Mammary epithelial cell (primary cell): ENCODE measurements at regions not wholly inside any gene's neighbourhood (a gene's known extent, or its start where the extent isn't known, plus 50 kb on each side); places are given as distances from the start of the nearest gene placed in this dataset.

Experiments used
- EZH2 ChIP-seq: IDR thresholded peaks from 2 replicates; pipeline ENCODE4 v1.6.1; 2012; ENCODE audit warnings: low read length, inconsistent platforms, borderline replicate concordance
- TF ChIP-seq, protein P1 (sequence below), 2 donors: IDR thresholded peaks in 1 of 2; conservative IDR thresholded peaks in 1 of 2; 2 replicates each; pipeline ENCODE4 v1.5.1; 2011 to 2012; ENCODE audit warnings: inconsistent platforms in 2 of 2, low read length in 2 of 2, mild to moderate bottlenecking in 2 of 2, control low read depth in 1 of 2, low read depth in 1 of 2; ENCODE audit not compliant: insufficient read depth in 1 of 2; ENCODE audit errors: extremely low read depth in 1 of 2

DNA sequence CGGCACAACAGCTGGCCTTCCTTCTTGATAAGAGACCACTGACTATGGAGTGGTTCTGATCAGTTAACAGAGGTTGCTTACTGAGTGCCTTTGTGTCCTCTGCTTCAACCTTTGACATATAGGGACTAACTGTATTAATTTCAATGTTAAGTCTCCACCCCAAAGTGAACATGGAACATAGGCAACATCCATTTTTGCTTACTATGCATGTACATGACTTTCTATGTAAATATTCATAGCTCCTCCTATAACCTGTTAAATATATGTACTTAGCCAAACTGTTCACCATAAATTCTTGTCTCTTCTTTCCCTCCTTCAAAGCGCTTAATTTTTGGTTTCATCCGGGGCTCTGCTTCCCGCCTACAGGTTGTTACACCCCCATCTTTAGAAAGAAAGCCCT lies 334.8 kb downstream of the EPM2A start:
- TF ChIP-seq, protein P1, sequence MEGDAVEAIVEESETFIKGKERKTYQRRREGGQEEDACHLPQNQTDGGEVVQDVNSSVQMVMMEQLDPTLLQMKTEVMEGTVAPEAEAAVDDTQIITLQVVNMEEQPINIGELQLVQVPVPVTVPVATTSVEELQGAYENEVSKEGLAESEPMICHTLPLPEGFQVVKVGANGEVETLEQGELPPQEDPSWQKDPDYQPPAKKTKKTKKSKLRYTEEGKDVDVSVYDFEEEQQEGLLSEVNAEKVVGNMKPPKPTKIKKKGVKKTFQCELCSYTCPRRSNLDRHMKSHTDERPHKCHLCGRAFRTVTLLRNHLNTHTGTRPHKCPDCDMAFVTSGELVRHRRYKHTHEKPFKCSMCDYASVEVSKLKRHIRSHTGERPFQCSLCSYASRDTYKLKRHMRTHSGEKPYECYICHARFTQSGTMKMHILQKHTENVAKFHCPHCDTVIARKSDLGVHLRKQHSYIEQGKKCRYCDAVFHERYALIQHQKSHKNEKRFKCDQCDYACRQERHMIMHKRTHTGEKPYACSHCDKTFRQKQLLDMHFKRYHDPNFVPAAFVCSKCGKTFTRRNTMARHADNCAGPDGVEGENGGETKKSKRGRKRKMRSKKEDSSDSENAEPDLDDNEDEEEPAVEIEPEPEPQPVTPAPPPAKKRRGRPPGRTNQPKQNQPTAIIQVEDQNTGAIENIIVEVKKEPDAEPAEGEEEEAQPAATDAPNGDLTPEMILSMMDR (conservative IDR thresholded peaks at IDR 0.05 in 1 of 2, IDR thresholded peaks at IDR 0.05 in 1 of 2; ENCODE audit: extremely low read depth in 1 of 2, insufficient read depth in 1 of 2, low read depth in 1 of 2, low read length in 2 of 2) = no peak
- TF ChIP-seq EZH2 = no peak
